GM21367 (cell line): ENCODE measurements at regions not wholly inside any gene's neighbourhood (a gene's known extent, or its start where the extent isn't known, plus 50 kb on each side); places are given as distances from the start of the nearest gene placed in this dataset.
"Not testable (repeated sequence)": the region's sequence is repeated elsewhere in the genome, so short reads cannot be mapped to it uniquely, and the experiment has no call there.

Experiments used
- ATAC-seq: cut with Tn5 transposase; IDR thresholded peaks from one replicate; pipeline ENCODE4 v1.9.1; 2021; ENCODE audit not compliant: unreplicated experiment

- no peak for ATAC-seq
These were observed 91.3 kb downstream of the MFAP3L start for GRCh38 chr4:169934794-169935429.

DNA sequence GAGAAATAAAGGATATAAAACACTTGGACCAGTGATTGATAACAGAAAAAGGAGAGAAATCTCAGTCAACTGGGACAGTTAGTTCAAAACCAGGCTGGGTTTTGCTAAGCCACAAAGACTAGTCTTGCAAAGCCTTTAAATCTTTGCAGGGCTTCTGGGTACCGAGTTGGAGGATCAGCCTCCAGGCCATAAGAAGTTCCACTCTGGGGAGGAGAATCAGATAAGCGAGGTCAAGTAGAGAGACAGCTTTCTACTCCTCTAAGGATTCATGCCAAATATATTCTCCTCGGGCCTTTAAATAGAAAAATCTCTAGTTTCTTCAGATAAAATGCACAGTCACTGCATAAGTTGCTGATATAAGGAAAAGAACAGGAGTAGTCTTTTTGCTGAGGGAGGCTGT is 92.7 kb downstream of the MFAP3L start:
- no peak for ATAC-seq

DNA sequence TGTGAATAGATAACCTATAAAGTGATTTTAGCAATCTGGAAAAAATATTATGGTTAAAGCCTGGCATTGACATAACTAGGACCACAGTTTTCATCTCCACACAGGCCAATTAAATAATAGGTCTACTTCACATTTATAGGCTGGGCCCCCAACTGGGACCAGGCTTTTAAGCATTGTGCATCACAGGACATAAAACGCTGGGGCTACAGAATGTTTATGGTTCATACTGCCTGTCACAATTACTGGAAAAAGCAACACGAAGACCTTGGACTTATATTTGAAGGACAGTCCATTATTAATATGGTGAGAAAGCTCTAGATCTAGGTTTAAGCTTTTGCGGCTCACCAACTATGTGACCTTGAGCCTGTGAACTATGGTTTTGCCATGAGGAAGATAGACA is 94.2 kb downstream of the MFAP3L start:
- ATAC-seq, result no peak

DNA sequence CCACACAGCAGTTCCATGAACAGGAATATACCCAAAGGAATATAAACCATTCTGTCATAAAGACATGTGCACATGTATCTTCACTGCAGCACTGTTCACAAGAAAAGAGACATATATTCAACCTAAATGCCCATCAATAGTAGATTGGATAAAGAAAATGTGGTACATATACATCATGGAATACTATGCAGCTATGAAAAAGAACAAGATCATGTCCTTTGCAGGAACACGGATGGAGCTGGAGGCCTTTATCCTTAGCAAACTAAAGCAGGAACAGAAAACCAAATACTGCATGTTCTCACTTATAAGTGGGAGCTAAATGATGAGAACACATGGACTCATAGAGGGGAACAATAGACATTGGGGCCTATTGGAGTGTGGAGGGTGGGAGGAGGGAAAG is 95.4 kb downstream of the MFAP3L start:
- ATAC-seq, result not testable (repeated sequence)

DNA sequence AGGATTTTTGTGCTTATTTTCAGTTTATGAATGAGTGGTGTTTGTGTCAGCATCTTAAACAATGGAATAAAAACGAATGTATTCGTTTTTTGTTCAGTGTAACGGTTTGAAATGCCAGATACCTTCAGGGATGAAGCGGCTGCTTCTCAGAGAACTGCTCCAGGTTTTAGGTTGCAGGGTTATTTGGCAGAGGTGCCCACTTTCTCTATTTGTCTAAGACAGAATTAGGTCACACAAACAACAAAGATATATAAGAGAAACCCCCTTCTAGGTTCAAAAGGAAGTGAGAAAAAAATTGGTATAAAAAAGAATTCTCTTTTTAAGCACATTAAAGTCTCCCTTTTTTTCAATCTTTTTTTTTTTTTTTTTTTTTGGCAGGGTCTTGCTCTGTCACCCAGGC is 98.9 kb downstream of the MFAP3L start:
- ATAC-seq, result no peak

GRCh38 chr4:169925678-169926077 is 100.5 kb downstream of the MFAP3L start:
- ATAC-seq, result no peak

DNA sequence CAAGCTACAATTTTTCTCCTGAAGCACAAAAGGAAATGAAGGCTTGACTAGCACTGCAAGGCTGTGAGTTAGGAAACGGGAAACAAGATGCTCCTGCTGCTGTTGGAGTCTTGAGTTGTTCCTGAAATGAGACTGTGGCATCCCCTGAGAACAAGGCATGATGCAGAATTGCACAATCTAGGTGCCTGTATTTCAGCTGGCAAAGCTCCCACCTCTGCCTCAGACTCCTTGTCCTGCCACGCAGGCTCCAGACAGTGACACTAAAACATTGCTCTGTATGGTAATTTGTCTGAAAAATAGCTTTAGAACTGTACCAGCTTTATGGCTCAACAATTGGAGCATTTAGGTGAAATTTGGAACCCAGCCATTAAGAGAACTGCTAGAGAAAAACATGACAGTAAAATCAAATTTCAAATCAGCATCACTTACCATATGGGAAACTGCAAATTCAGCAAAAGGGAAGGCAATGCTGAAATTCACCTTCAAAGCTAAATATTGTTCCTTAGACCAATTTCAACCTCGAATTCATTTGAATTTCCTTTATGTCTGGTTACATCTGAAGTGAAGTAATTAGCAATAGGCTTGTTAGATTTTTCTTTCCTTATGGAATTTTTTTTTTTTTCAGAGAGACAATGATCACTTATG is 103.4 kb downstream of the MFAP3L start:
- no peak for ATAC-seq

- no peak for ATAC-seq
These were observed 104.5 kb downstream of the MFAP3L start for GRCh38 chr4:169921732-169922131.

DNA sequence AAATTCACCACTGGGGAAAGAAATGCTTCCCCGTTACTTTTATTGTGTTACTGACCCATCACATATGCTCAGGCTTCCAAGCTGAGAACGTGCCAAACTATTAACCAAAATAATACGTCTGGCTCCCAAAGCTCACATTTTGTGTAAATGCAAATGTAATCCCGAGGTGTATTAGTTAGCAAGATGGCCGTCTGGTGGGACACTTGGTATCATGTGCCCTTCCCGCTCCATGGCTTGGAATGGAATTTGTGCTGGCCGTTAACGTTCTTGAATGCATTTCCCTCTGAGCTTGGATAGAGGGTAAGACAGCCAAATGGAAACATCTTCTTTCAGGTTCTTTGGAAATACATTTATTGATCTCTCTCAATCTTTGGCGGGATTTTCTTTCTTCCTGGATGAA is 105.0 kb downstream of the MFAP3L start:
- ATAC-seq, result no peak

DNA sequence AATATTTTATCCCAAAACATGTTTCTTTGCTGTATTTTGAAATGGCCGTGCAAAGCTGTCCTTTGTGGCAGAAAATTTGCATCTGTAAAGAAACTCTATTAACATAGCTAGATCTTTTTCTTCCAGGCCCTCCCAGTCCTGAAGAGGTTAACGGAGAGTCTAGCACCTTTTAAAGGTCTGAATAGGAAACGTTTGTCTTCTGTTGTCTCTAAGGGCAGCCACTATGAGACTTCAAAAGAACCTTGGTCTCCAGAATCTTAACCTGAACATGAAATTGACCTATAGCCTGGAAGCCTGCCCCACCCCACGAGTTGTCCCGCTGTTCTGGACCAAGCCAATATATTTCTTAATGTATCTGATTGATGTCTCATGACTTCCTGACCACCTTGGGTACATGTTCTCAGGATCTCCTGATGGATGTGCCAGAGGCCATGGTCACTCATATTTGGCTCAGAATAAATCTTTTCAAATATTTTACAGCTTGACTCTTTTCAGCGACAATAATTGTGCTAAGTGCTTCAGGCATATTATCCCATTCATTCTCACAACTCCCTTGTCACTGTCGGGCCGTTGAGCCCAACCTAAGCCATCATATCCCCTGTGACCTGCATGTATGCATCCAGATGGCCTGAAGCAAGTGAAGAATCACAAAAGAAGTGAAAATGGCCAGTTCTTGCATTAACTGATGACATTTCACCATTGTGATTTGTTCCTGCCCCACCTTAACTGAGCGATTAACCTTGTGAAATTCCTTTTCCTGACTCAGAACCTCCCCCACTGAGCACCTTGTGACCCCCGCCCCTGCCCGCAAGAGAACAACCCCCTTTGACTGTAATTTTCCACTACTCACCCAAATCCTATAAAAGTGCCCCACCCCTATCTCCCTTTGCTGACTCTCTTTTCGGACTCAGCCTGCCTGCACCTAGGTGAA is 106.7 kb downstream of the MFAP3L start:
- not testable (repeated sequence) for ATAC-seq

DNA sequence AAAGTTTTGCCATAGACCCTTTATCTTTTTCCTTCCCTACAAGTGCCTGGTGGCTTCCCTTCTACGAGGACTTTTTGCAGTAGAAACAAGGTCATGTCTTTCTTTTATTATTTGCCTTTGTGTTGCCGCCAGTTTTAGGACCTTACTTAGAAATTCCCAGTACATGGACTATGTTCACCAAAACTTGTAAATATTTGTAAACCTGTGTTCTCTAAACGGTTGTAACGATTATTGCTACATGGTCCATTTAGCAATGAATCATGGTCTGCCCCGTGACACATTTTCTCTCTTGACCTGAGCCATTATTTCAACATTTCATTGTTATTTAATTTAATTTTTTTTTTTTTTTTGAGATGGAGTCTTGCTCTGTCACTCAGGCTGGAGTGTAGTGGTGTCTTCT is 110.7 kb downstream of the MFAP3L start:
- ATAC-seq, result no peak

DNA sequence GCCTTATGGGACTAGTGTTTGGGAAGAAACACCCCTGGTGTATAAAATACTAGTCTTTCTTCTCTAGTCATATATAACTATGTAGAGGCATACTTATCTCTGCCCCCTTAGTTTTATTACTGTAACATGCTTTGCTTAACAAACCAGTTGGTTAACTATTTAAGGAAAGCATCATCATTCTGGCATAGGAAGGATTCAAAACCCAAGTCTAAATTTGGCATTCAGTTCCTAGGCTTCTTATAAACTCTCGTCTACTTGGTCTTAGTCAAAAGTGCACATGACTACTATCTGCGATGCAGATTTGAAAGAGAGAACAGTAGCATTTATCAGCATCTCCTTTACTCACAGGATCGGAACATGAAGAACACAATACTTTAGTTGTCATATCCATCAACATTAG is 111.3 kb downstream of the MFAP3L start:
- ATAC-seq, result no peak

- no peak for ATAC-seq
These were observed 113.2 kb downstream of the MFAP3L start for GRCh38 chr4:169912996-169913395.

DNA sequence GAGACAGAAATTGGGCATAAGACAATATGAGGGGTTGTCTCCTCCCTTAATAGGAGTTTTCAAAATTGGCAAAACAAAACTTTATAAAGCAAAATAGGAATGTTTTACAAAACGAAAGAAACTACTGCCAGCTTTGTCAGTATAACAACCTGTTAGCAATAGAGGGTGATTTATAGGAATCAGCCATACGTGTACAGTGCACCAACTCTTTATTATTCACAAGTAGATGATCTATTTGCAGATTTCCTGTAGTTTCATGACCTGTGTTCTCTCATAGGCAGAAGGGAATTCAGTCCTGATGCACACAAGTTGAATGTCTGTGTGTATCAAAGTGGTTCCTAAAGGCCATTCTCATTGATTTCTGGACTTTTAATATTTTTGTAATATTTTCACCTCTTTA is 116.3 kb downstream of the MFAP3L start:
- ATAC-seq, result no peak

DNA sequence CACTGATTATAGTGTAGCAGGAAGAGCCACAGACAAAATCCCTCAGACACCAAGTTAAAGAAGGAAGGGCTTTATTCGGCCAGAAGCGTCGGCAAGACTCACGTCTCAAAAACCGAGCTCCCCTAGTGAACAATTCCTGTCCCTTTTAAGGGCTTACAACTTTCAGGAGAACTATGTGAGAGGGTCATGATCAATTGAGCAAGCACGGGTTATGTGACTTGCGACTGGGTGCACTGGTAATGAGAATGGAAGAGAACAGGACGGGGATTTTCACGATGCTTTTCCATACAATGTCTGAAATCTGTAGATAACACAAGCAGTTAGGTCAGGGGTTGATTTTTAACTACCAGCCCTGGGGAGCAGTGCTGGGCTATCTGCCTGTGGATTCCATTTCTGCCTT is 116.7 kb downstream of the MFAP3L start:
- ATAC-seq, result no peak

DNA sequence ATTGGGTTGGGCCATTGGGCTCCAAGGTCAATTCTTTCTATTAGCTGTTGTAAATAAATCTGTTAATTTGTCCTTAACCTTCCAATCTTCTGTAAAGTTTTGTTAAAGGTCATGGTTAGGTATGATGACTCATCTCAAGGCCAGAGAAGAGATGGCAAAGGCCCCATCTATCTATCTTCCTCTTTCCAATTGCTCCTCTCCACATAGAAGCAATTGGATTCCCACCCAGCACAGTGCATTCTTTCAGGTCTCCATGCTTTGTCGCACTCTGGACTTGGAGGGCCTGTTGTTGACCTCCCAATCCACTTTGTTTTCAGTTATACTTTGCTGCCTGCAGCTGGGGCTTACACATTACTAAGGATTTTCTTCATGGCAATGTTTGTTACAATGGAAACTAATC is 118.5 kb downstream of the MFAP3L start:
- no peak for ATAC-seq

- no peak for ATAC-seq
These were observed 119.4 kb downstream of the MFAP3L start for GRCh38 chr4:169906821-169907220.

- ATAC-seq, result no peak
These were observed 120.1 kb downstream of the MFAP3L start for GRCh38 chr4:169906104-169906503.

GRCh38 chr4:169902658-169903345 is 123.4 kb downstream of the MFAP3L start:
- ATAC-seq, result no peak

DNA sequence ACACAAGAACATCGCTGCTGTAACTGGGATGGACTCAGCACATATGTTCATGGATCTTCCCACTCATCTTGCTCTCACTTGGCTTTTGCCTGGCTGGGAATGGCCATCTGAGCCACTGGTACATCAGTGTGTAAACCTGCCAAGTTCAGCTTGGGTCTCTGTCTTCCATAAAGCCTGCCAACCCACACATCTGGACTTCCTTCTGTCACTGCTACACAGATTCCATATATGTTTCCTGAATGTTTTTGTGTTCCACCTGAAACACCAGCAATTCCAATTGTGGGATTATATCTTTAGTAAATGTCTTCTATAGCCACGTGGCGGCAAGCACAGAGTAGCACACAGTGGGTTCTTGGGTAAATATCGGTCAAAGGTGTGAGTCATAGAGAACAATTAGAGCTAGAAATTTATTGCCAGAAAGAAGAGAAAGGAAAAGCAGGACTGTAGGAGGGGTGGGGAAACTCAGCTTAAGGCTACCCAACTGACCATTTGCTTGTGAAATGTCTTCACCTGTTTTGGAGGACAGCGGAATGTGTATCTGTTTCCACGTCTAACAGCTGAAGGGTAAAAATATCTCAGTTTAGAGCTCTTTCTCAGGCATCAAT is 125.9 kb downstream of the MFAP3L start:
- ATAC-seq, result no peak

DNA sequence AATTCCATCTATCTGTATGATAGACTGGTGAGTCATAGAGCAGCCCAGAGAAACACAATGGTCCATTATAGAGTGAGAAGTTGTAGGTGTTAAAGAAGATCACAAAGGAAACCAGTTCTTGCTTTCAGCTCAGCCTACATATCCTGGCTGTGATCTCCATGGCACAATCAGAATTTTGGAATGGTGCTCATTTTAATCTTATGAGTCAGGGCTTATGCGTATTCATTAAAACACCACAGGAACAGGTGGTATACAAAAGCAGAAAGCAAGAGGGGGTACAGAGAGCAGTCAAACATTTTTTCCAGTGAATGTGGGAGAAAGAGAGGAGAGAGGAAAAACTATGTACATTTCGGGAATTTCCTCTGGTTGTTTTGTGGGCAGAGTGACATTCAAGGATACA is 126.9 kb downstream of the MFAP3L start:
- ATAC-seq, result no peak
